Adrenal gland (tissue), 5 donors: ENCODE measurements at regions not wholly inside any gene's neighbourhood (a gene's known extent, or its start where the extent isn't known, plus 50 kb on each side); places are given as distances from the start of the nearest gene placed in this dataset.

Experiments used
- POLR2A ChIP-seq, 2 donors: fragments of 450-650 bp; IDR thresholded peaks; one replicate each; pipeline ENCODE4 v1.6.1; 2017; ENCODE audit warnings: antibody characterized with exemption in 2 of 2, mild to moderate bottlenecking in 2 of 2, moderate library complexity in 1 of 2
- TF ChIP-seq, protein P1 (sequence below), 6 experiments: fragments of 450-650 bp in 4 of 6; fragments of 200-600 bp in 2 of 6; sonication (generic) in 1 of 6; IDR thresholded peaks; 1 replicate in 5 of 6; 2 replicates in 1 of 6; pipeline versions ENCODE4 v1.5.1 to v1.8.0; 2016 to 2021; ENCODE audit warnings: antibody characterized with exemption in 6 of 6, mild to moderate bottlenecking in 2 of 6, moderate library complexity in 1 of 6
- donor health status: DM: no; HTN: no; CAD: no.

DNA sequence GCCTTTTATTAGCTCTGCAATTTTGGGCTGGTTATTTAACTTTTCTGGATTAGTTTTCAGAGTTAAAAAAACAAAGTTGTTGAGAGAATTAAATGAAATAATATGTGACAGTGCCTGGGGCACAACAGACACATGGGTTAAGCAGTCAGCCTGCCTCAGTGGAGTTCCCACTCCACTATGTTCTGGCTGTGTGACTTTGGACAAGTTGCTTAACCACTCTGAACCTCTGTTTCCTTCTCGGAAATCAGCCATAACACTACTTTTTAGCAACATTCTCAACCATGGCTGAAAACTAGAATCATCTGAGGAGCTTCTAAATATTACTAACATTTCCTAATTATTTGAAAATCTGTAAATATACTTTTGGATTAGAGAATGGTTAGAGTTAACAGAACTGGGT, 56.5 kb upstream of the SLC6A11 start:
- TF ChIP-seq, protein P1, sequence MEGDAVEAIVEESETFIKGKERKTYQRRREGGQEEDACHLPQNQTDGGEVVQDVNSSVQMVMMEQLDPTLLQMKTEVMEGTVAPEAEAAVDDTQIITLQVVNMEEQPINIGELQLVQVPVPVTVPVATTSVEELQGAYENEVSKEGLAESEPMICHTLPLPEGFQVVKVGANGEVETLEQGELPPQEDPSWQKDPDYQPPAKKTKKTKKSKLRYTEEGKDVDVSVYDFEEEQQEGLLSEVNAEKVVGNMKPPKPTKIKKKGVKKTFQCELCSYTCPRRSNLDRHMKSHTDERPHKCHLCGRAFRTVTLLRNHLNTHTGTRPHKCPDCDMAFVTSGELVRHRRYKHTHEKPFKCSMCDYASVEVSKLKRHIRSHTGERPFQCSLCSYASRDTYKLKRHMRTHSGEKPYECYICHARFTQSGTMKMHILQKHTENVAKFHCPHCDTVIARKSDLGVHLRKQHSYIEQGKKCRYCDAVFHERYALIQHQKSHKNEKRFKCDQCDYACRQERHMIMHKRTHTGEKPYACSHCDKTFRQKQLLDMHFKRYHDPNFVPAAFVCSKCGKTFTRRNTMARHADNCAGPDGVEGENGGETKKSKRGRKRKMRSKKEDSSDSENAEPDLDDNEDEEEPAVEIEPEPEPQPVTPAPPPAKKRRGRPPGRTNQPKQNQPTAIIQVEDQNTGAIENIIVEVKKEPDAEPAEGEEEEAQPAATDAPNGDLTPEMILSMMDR (IDR thresholded peaks at IDR 0.05): no peak
- TF ChIP-seq POLR2A (IDR thresholded peaks at IDR 0.05): no peak
